Neural crest cell (in vitro differentiated cells): ENCODE measurements at regions not wholly inside any gene's neighbourhood (a gene's known extent, or its start where the extent isn't known, plus 50 kb on each side); places are given as distances from the start of the nearest gene placed in this dataset.

Source experiments
- DNase-seq: peaks from one replicate; pipeline ENCODE4 v3.0.0; 2021; ENCODE audit warnings: low read depth, mixed read lengths, low spot score
- H3K27ac Mint-ChIP-seq: one replicate; pipeline ENCODE4 v1.8.0; 2021; ENCODE audit warnings: mild to moderate bottlenecking, mixed read lengths; ENCODE audit not compliant: unreplicated experiment
- H3K27me3 Mint-ChIP-seq: 2 replicates; pipeline ENCODE4 v1.8.0; 2021; ENCODE audit warnings: low read depth, mild to moderate bottlenecking, mixed read lengths
- H3K36me3 Mint-ChIP-seq: 2 replicates; pipeline ENCODE4 v1.8.0; 2021; ENCODE audit warnings: low read depth, mild to moderate bottlenecking, mixed read lengths
- H3K4me1 Mint-ChIP-seq: 2 replicates; pipeline ENCODE4 v1.8.0; 2021; ENCODE audit warnings: mixed read lengths
- H3K4me3 Mint-ChIP-seq: one replicate; pipeline ENCODE4 v1.8.0; 2021; ENCODE audit warnings: mild to moderate bottlenecking, mixed read lengths
- H3K9me3 Mint-ChIP-seq: 2 replicates; pipeline ENCODE4 v1.8.0; 2021; ENCODE audit warnings: mixed read lengths
- CTCF ChIP-seq: fragments of 200-600 bp; sonication (generic); conservative IDR thresholded peaks from 2 replicates; pipeline ENCODE4 v1.5.0; 2021; ENCODE audit warnings: antibody characterized with exemption, mild to moderate bottlenecking

- TF ChIP-seq CTCF = no peak
- H3K4me3 Mint-ChIP-seq = no peak overlapping the region
- H3K27ac Mint-ChIP-seq = no peak overlapping the region
- peaks cover 13% of the 10 kb centered on the region for H3K4me1 Mint-ChIP-seq
- H3K9me3 Mint-ChIP-seq = no peaks in the 10 kb centered on the region
- no peaks in the 10 kb centered on the region for H3K27me3 Mint-ChIP-seq
- no peak for DNase-seq
- H3K36me3 Mint-ChIP-seq = no peaks in the 10 kb centered on the region
Observed at GRCh38 chr6:105497549-105497948, 94.7 kb upstream of the PREP start.

GRCh38 chr6:105495515-105495914, 92.6 kb upstream of the PREP start:
- peaks cover 13% of the 10 kb centered on the region for H3K4me1 Mint-ChIP-seq

GRCh38 chr6:105494688-105495087, 91.8 kb upstream of the PREP start:
- H3K27me3 Mint-ChIP-seq = no peaks in the 10 kb centered on the region
- H3K9me3 Mint-ChIP-seq = peaks cover 2% of the 10 kb centered on the region
- H3K27ac Mint-ChIP-seq = no peak overlapping the region
- peaks cover 10% of the 10 kb centered on the region for H3K4me1 Mint-ChIP-seq
- TF ChIP-seq CTCF = no peak
- no peak overlapping the region for H3K4me3 Mint-ChIP-seq
- H3K36me3 Mint-ChIP-seq = no peaks in the 10 kb centered on the region
- no peak for DNase-seq

More at GRCh38 chr6:105495515-105495914, 92.6 kb upstream of the PREP start:
- H3K9me3 Mint-ChIP-seq = peaks cover 2% of the 10 kb centered on the region
- H3K36me3 Mint-ChIP-seq = no peaks in the 10 kb centered on the region
- no peaks in the 10 kb centered on the region for H3K27me3 Mint-ChIP-seq
- H3K27ac Mint-ChIP-seq = no peak overlapping the region
- TF ChIP-seq CTCF = no peak
- no peak overlapping the region for H3K4me3 Mint-ChIP-seq
- DNase-seq = no peak

- Mint-ChIP-seq H3K4me1 (peaks cover 20% of the 10 kb centered on the region), H3K4me3 (no peak overlapping the region), H3K27me3 (no peaks in the 10 kb centered on the region), H3K27ac (no peak overlapping the region), H3K9me3 (peaks cover 2% of the 10 kb centered on the region), H3K36me3 (no peaks in the 10 kb centered on the region)
- no peak for TF ChIP-seq CTCF
- no peak for DNase-seq
Observed at GRCh38 chr6:105493736-105494135, 90.9 kb upstream of the PREP start.

GRCh38 chr6:105492706-105493673, 90.1 kb upstream of the PREP start:
- Mint-ChIP-seq H3K9me3 (peaks cover 2% of the 10 kb centered on the region), H3K4me3 (no peak overlapping the region), H3K36me3 (no peaks in the 10 kb centered on the region), H3K27ac (no peak overlapping the region), H3K4me1 (peaks cover 27% of the 10 kb centered on the region), H3K27me3 (no peaks in the 10 kb centered on the region)
- DNase-seq = no peak
- no peak for TF ChIP-seq CTCF
